PC-3 (cell line): ENCODE measurements at regions not wholly inside any gene's neighbourhood (a gene's known extent, or its start where the extent isn't known, plus 50 kb on each side); places are given as distances from the start of the nearest gene placed in this dataset.

Source experiments
- ATAC-seq: fragments of 200-7000 bp; cut with Tn5 transposase; 2 replicates; pipeline ENCODE4 v1.9.1; 2020; ENCODE audit warnings: mild to moderate bottlenecking, moderate library complexity
- BruUV-seq: library from RNA; stranded (reverse); fragments of 400-500 nt; replicated peaks from 2 replicates; lab custom pipeline; 2021; lab: Mats Ljungman, UMichigan
- CTCF ChIA-PET: fragments of 300-600 bp; sonication (Branson Sonifier 250); formaldehyde crosslinking; loops from one replicate; lab custom pipeline; 2022; ENCODE audit warnings: antibody characterized with exemption; lab: Charles Lee
- POLR2A ChIA-PET: fragments of 300-600 bp; sonication (Branson Sonifier 250); formaldehyde crosslinking; loops from one replicate; lab custom pipeline; 2022; ENCODE audit warnings: antibody characterized with exemption; ENCODE audit not compliant: unreplicated experiment; lab: Charles Lee
- DNase-seq: peaks from one replicate; pipeline ENCODE4 v3.0.0-alpha.2; 2015
- H2AFZ ChIP-seq: fragments of 300-600 bp; sonication (generic); 2 replicates; pipeline ENCODE4 v1.6.0; 2016; ENCODE audit warnings: antibody characterized with exemption, low read length
- H3F3A ChIP-seq: fragments of 300-600 bp; sonication (generic); one replicate; pipeline ENCODE4 v1.6.0; 2017; ENCODE audit warnings: antibody characterized with exemption, low read length, control low read depth, mild to moderate bottlenecking; ENCODE audit not compliant: unreplicated experiment
- H3K27ac ChIP-seq: fragments of 300-600 bp; sonication (generic); 2 replicates; pipeline ENCODE4 v1.5.1; 2016; ENCODE audit warnings: mild to moderate bottlenecking, low read length
- H3K27me3 ChIP-seq: fragments of 300-600 bp; sonication (generic); 2 replicates; pipeline ENCODE4 v1.6.1; 2016; ENCODE audit warnings: low read length, mixed read lengths
- H3K36me3 ChIP-seq: fragments of 300-600 bp; sonication (generic); 2 replicates; pipeline ENCODE4 v1.6.1; 2016; ENCODE audit warnings: low read depth, mixed run types, low read length, mixed read lengths
- H3K4me1 ChIP-seq: fragments of 300-600 bp; sonication (generic); 2 replicates; pipeline ENCODE4 v1.5.1; 2016; ENCODE audit warnings: low read length; ENCODE audit not compliant: insufficient read depth
- H3K4me2 ChIP-seq: fragments of 300-600 bp; sonication (generic); 2 replicates; pipeline ENCODE4 v1.6.0; 2016; ENCODE audit warnings: low read length
- H3K4me3 ChIP-seq: fragments of 300-600 bp; sonication (generic); 2 replicates; pipeline ENCODE4 v1.5.1; 2016; ENCODE audit warnings: mild to moderate bottlenecking, low read length, mixed read lengths
- H3K79me2 ChIP-seq: fragments of 300-600 bp; sonication (generic); 2 replicates; pipeline ENCODE4 v1.6.1; 2017; ENCODE audit warnings: low read length, mixed read lengths
- H3K9ac ChIP-seq: fragments of 300-600 bp; sonication (generic); 2 replicates; pipeline ENCODE4 v1.6.0; 2016; ENCODE audit warnings: mild to moderate bottlenecking, low read length
- H3K9me2 ChIP-seq: fragments of 300-600 bp; sonication (generic); replicated peaks from 2 replicates; pipeline ENCODE4 v1.6.1; 2016; ENCODE audit warnings: mixed run types, low read length, mixed read lengths
- H3K9me3 ChIP-seq: fragments of 300-600 bp; sonication (generic); 2 replicates; pipeline ENCODE4 v1.6.1; 2016; ENCODE audit warnings: low read length, mixed read lengths
- H4K20me1 ChIP-seq: fragments of 300-600 bp; sonication (generic); 2 replicates; pipeline ENCODE4 v1.6.1; 2016; ENCODE audit warnings: low read length, mixed read lengths
- CTCF ChIP-seq: fragments of 300-600 bp; sonication (generic); conservative IDR thresholded peaks from 2 replicates; pipeline ENCODE4 v1.5.1; 2017; ENCODE audit warnings: antibody characterized with exemption, low read depth, mild to moderate bottlenecking, low read length
- EZH2 ChIP-seq: fragments of 300-600 bp; sonication (generic); IDR thresholded peaks from one replicate; pipeline ENCODE4 v1.6.1; 2017; ENCODE audit warnings: antibody characterized with exemption, mild to moderate bottlenecking, low read length; ENCODE audit not compliant: unreplicated experiment
- EZH2phosphoT487 ChIP-seq: fragments of 300-600 bp; sonication (generic); IDR thresholded peaks from 2 replicates; pipeline ENCODE4 v1.6.1; 2018; ENCODE audit warnings: mild to moderate bottlenecking, antibody characterized with exemption, low read length, borderline replicate concordance
- intact Hi-C: fragments of 100-400 bp; cut with micrococcal nuclease; formaldehyde crosslinking; loops from 2 replicates; pipeline ENCODE4 v1.9.0; 2023

GRCh38 chr9:116030517-116030916 lies 123.1 kb upstream of the PAPPA start:
- TF ChIP-seq EZH2phosphoT487 (no peak), CTCF (no peak), EZH2 (no peak)
- POLR2A ChIA-PET, result no interaction called here
- Histone ChIP-seq H3K9me3 (no peaks in the 10 kb centered on the region), H2AFZ (no peak overlapping the region), H3F3A (no peaks in the 10 kb centered on the region), H4K20me1 (no peaks in the 10 kb centered on the region), H3K27me3 (no peaks in the 10 kb centered on the region), H3K27ac (no peak overlapping the region), H3K4me1 (no peaks in the 10 kb centered on the region), H3K36me3 (no peaks in the 10 kb centered on the region), H3K9ac (no peak overlapping the region), H3K4me3 (no peak overlapping the region), H3K4me2 (no peak overlapping the region), H3K9me2 (no peaks in the 10 kb centered on the region), H3K79me2 (no peaks in the 10 kb centered on the region)
- ATAC-seq (no peak), DNase-seq (no peak)
- CTCF ChIA-PET, result no interaction called here
- intact Hi-C loops, result no loop called here
- BruUV-seq, result no TSS peak

DNA sequence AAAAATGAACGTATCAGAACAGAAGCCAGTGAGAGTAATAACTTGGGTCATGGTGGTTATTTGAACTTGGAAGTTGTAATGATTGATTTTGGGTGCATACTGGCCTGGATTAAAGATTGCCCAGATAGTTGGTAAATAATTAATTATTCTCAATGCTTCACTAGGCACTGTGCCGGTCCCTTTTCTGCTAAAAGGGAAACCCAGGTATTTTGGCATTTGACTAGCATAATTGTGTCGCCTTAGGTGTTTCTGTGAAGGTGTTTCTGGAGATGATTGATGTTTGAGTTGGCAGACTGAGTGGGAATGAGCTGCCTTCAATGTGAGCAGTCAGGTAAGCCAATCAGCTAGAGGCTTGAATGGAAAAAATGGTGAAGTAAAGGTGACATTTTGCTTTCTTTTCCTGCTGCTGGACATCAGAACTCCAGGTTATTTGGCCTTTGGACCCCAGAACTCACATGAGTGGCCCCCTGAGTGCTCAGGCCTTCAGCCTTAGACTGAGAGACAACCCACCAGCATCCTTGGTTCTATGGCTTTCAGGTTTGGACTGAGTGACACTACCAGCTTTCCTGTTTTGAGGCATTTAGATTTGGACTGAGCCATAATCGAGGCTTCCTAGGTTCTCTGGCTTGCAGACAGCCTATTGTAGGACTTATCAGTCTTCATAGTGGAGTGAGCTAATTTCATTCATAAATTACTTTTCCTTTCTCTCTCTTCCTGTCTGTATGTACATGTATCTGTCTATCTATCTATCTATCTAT lies 120.7 kb upstream of the PAPPA start:
- ATAC-seq, result no peak
- H3K4me2 ChIP-seq, result no peak overlapping the region
- no TSS peak for BruUV-seq
- no peak overlapping the region for H2AFZ ChIP-seq
- no peaks in the 10 kb centered on the region for H3K4me1 ChIP-seq
- H3F3A ChIP-seq, result no peaks in the 10 kb centered on the region
- TF ChIP-seq EZH2phosphoT487 (no peak), CTCF (no peak), EZH2 (no peak)
- intact Hi-C loops, result no loop called here
- H3K27ac ChIP-seq, result no peak overlapping the region
- no peaks in the 10 kb centered on the region for H4K20me1 ChIP-seq
- no peaks in the 10 kb centered on the region for H3K36me3 ChIP-seq
- ChIA-PET CTCF (no interaction called here), POLR2A (no interaction called here)
- H3K79me2 ChIP-seq, result no peaks in the 10 kb centered on the region
- H3K9me3 ChIP-seq, result no peaks in the 10 kb centered on the region
- DNase-seq, result no peak
- no peaks in the 10 kb centered on the region for H3K9me2 ChIP-seq
- no peak overlapping the region for H3K4me3 ChIP-seq
- no peaks in the 10 kb centered on the region for H3K27me3 ChIP-seq
- no peak overlapping the region for H3K9ac ChIP-seq

GRCh38 chr9:116039312-116039711 lies 114.3 kb upstream of the PAPPA start:
- no peak overlapping the region for H2AFZ ChIP-seq
- ATAC-seq, result no peak
- H3K27ac ChIP-seq, result no peak overlapping the region
- no peaks in the 10 kb centered on the region for H3K27me3 ChIP-seq
- no peaks in the 10 kb centered on the region for H3K4me1 ChIP-seq
- POLR2A ChIA-PET, result no interaction called here
- no peak for TF ChIP-seq EZH2
- no peak for TF ChIP-seq EZH2phosphoT487
- no peak for TF ChIP-seq CTCF
- H3K4me2 ChIP-seq, result no peak overlapping the region
- CTCF ChIA-PET, result no interaction called here
- no peaks in the 10 kb centered on the region for H3K9me3 ChIP-seq
- H3K36me3 ChIP-seq, result no peaks in the 10 kb centered on the region
- intact Hi-C loops, result no loop called here
- no peaks in the 10 kb centered on the region for H3K9me2 ChIP-seq
- H3K79me2 ChIP-seq, result no peaks in the 10 kb centered on the region
- DNase-seq, result no peak
- no peak overlapping the region for H3K9ac ChIP-seq
- BruUV-seq, result no TSS peak
- no peaks in the 10 kb centered on the region for H4K20me1 ChIP-seq
- H3K4me3 ChIP-seq, result no peak overlapping the region
- no peaks in the 10 kb centered on the region for H3F3A ChIP-seq
